LNCAP (cell line): ENCODE measurements at regions not wholly inside any gene's neighbourhood (a gene's known extent, or its start where the extent isn't known, plus 50 kb on each side); places are given as distances from the start of the nearest gene placed in this dataset.

Source experiments
- CTCF ChIP-seq: fragments of 450-650 bp; IDR thresholded peaks from 2 replicates; pipeline ENCODE4 v1.5.1; 2017; ENCODE audit warnings: mild to moderate bottlenecking

GRCh38 chr5:92778261-92778660, 802.8 kb downstream of the NR2F1-AS1 start:
- no peak for TF ChIP-seq CTCF

- TF ChIP-seq CTCF, result no peak
Measured at GRCh38 chr5:92777421-92777820, 803.6 kb downstream of the NR2F1-AS1 start.

- no peak for TF ChIP-seq CTCF
Measured at GRCh38 chr5:92775711-92776615, 805.1 kb downstream of the NR2F1-AS1 start.

- no peak for TF ChIP-seq CTCF
Measured at GRCh38 chr5:92769978-92770377, 811.0 kb downstream of the NR2F1-AS1 start.

- no peak for TF ChIP-seq CTCF
Measured at GRCh38 chr5:92761585-92761984, 819.4 kb downstream of the NR2F1-AS1 start.

- no peak for TF ChIP-seq CTCF
Measured at GRCh38 chr5:92760550-92760949, 820.5 kb downstream of the NR2F1-AS1 start.

- no peak for TF ChIP-seq CTCF
Measured at GRCh38 chr5:92758552-92758951, 822.5 kb downstream of the NR2F1-AS1 start.

- no peak for TF ChIP-seq CTCF
Measured at GRCh38 chr5:92749943-92750342, 831.1 kb downstream of the NR2F1-AS1 start.
